ENCODE measurements at regions not wholly inside any gene's neighbourhood (a gene's known extent, or its start where the extent isn't known, plus 50 kb on each side); places are given as distances from the start of the nearest gene placed in this dataset.

- Mint-ChIP-seq H3K9me3 (peaks cover 54% of the 10 kb centered on the region), H3K36me3 (ENCODE audit: low read depth) (peaks cover 30% of the 10 kb centered on the region), H3K27me3 (ENCODE audit: low read depth, poor library complexity) (peaks cover 8% of the 10 kb centered on the region), H3K4me1 (peaks cover 36% of the 10 kb centered on the region), H3K27ac (no peak overlapping the region), H3K4me3 (no peak overlapping the region)
- DNase-seq = no peak
- TF ChIP-seq CTCF (IDR thresholded peaks at IDR 0.05) = no peak
Measured at GRCh38 chr16:86939609-86940008, 361.3 kb downstream of the FOXL1 start.

- H3K4me1 Mint-ChIP-seq = peaks cover 41% of the 10 kb centered on the region
- no peak for TF ChIP-seq CTCF (IDR thresholded peaks at IDR 0.05)
- peaks cover 8% of the 10 kb centered on the region for H3K27me3 Mint-ChIP-seq (ENCODE audit: low read depth, poor library complexity)
- no peak overlapping the region for H3K27ac Mint-ChIP-seq
- DNase-seq = no peak
- H3K36me3 Mint-ChIP-seq (ENCODE audit: low read depth) = peaks cover 30% of the 10 kb centered on the region
- H3K4me3 Mint-ChIP-seq = no peak overlapping the region
- H3K9me3 Mint-ChIP-seq = peaks cover 50% of the 10 kb centered on the region
Measured at GRCh38 chr16:86941731-86942130, 363.4 kb downstream of the FOXL1 start.

GRCh38 chr16:86942151-86943051 lies 364.1 kb downstream of the FOXL1 start:
- DNase-seq = no peak
- TF ChIP-seq CTCF (IDR thresholded peaks at IDR 0.05) = no peak
- Mint-ChIP-seq H3K9me3 (peaks cover 43% of the 10 kb centered on the region), H3K4me1 (peaks cover 42% of the 10 kb centered on the region), H3K27me3 (ENCODE audit: low read depth, poor library complexity) (peaks cover 8% of the 10 kb centered on the region), H3K4me3 (no peak overlapping the region), H3K27ac (no peak overlapping the region), H3K36me3 (ENCODE audit: low read depth) (peaks cover 30% of the 10 kb centered on the region)

- H3K9me3 Mint-ChIP-seq = peaks cover 14% of the 10 kb centered on the region
- H3K4me1 Mint-ChIP-seq = peaks cover 50% of the 10 kb centered on the region
- H3K4me3 Mint-ChIP-seq = no peak overlapping the region
- H3K36me3 Mint-ChIP-seq (ENCODE audit: low read depth) = peaks cover 1% of the 10 kb centered on the region
- peaks cover 12% of the 10 kb centered on the region for H3K27me3 Mint-ChIP-seq (ENCODE audit: low read depth, poor library complexity)
- DNase-seq = no peak
- TF ChIP-seq CTCF (IDR thresholded peaks at IDR 0.05) = no peak
- no peak overlapping the region for H3K27ac Mint-ChIP-seq
Measured at GRCh38 chr16:86945166-86945900, 367.0 kb downstream of the FOXL1 start.

- TF ChIP-seq CTCF (IDR thresholded peaks at IDR 0.05) = no peak
- no peaks in the 10 kb centered on the region for H3K36me3 Mint-ChIP-seq (ENCODE audit: low read depth)
- no peak overlapping the region for H3K4me3 Mint-ChIP-seq
- H3K27ac Mint-ChIP-seq = no peak overlapping the region
- peaks cover 10% of the 10 kb centered on the region for H3K27me3 Mint-ChIP-seq (ENCODE audit: low read depth, poor library complexity)
- H3K9me3 Mint-ChIP-seq = peaks cover 4% of the 10 kb centered on the region
- no peak for DNase-seq
- peaks cover 50% of the 10 kb centered on the region for H3K4me1 Mint-ChIP-seq
Measured at GRCh38 chr16:86946396-86946795, 368.0 kb downstream of the FOXL1 start.

All from nephron progenitor cell (in vitro differentiated cells).